Endothelial cell (in vitro differentiated cells): ENCODE measurements at regions not wholly inside any gene's neighbourhood (a gene's known extent, or its start where the extent isn't known, plus 50 kb on each side); places are given as distances from the start of the nearest gene placed in this dataset.

Experiments used
- DNase-seq: peaks from one replicate; pipeline ENCODE4 v3.0.0; 2021; ENCODE audit warnings: low spot score
- H3K27ac Mint-ChIP-seq: one replicate; pipeline ENCODE4 v1.8.0; 2021; ENCODE audit warnings: mixed read lengths, inconsistent platforms; ENCODE audit not compliant: unreplicated experiment
- H3K27me3 Mint-ChIP-seq: one replicate; pipeline ENCODE4 v1.8.0; 2021; ENCODE audit warnings: mild to moderate bottlenecking, moderate library complexity, mixed read lengths, inconsistent platforms; ENCODE audit not compliant: unreplicated experiment
- H3K36me3 Mint-ChIP-seq: one replicate; pipeline ENCODE4 v1.8.0; 2021; ENCODE audit warnings: mild to moderate bottlenecking, low read depth, mixed read lengths, inconsistent platforms; ENCODE audit not compliant: unreplicated experiment
- H3K4me1 Mint-ChIP-seq: one replicate; pipeline ENCODE4 v1.8.0; 2021; ENCODE audit warnings: mild to moderate bottlenecking, mixed read lengths, inconsistent platforms; ENCODE audit not compliant: unreplicated experiment
- H3K4me3 Mint-ChIP-seq: one replicate; pipeline ENCODE4 v1.8.0; 2021; ENCODE audit warnings: mild to moderate bottlenecking, mixed read lengths, inconsistent platforms; ENCODE audit not compliant: unreplicated experiment
- H3K9me3 Mint-ChIP-seq: one replicate; pipeline ENCODE4 v1.8.0; 2021; ENCODE audit warnings: mixed read lengths, inconsistent platforms; ENCODE audit not compliant: unreplicated experiment
- CTCF ChIP-seq: fragments of 200-600 bp; sonication (generic); IDR thresholded peaks from one replicate; pipeline ENCODE4 v1.5.0; 2021; ENCODE audit warnings: antibody characterized with exemption; ENCODE audit not compliant: unreplicated experiment

DNA sequence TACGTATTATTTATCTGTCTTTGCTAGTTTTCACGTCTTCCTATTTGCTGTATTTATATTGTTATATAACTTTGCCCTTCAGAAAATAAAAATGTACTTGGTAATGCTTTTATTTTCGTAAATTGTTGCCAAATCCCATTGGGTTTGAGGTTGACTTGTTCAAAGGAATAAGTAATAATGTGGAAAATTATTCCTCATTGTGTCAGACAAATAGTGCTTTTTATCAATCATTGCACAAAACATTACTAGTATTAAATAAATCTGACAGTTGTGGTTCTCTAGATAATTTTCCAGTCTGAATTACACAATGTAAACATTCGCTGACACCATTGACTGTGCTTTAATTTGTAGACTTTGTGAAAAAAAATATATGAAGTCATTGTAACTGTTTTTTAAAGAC, 798.3 kb upstream of the TMEFF2 start:
- Mint-ChIP-seq H3K27ac (no peak overlapping the region), H3K27me3 (no peaks in the 10 kb centered on the region), H3K9me3 (no peaks in the 10 kb centered on the region), H3K36me3 (no peaks in the 10 kb centered on the region), H3K4me3 (no peak overlapping the region), H3K4me1 (no peaks in the 10 kb centered on the region)
- no peak for DNase-seq
- no peak for TF ChIP-seq CTCF

GRCh38 chr2:192983173-192983572, 788.4 kb upstream of the TMEFF2 start:
- Mint-ChIP-seq H3K9me3 (no peaks in the 10 kb centered on the region), H3K4me1 (no peaks in the 10 kb centered on the region), H3K27me3 (no peaks in the 10 kb centered on the region), H3K4me3 (no peak overlapping the region), H3K36me3 (no peaks in the 10 kb centered on the region), H3K27ac (no peak overlapping the region)
- DNase-seq, result no peak
- TF ChIP-seq CTCF, result no peak

GRCh38 chr2:192978395-192978794, 783.7 kb upstream of the TMEFF2 start:
- H3K9me3 Mint-ChIP-seq, result no peaks in the 10 kb centered on the region
- no peaks in the 10 kb centered on the region for H3K27me3 Mint-ChIP-seq
- no peak overlapping the region for H3K4me3 Mint-ChIP-seq
- no peaks in the 10 kb centered on the region for H3K4me1 Mint-ChIP-seq
- no peak overlapping the region for H3K27ac Mint-ChIP-seq
- no peak for TF ChIP-seq CTCF
- no peaks in the 10 kb centered on the region for H3K36me3 Mint-ChIP-seq
- DNase-seq, result no peak

GRCh38 chr2:192971981-192972380, 777.2 kb upstream of the TMEFF2 start:
- Mint-ChIP-seq H3K27ac (no peak overlapping the region), H3K27me3 (no peaks in the 10 kb centered on the region), H3K4me1 (no peaks in the 10 kb centered on the region), H3K4me3 (no peak overlapping the region), H3K9me3 (no peaks in the 10 kb centered on the region), H3K36me3 (no peaks in the 10 kb centered on the region)
- TF ChIP-seq CTCF, result no peak
- DNase-seq, result no peak

DNA sequence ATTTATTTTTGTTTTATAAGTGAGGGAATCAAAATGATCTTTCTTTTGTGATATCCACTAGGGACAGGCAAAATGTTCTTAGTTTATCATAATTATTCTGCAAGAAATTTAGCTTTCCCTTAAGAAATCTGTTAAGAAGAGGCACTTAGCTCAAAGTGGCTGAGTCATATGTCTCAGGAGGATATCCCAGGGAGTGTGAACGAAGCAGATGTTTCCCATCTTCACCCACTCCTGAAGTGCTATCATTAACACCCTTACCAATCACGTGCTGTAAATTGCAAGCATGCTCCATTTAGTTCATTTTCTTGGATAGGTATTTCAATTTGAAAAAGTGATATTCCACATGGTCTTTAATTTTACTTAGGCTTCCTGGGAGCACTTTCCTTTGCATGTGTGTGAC, 774.3 kb upstream of the TMEFF2 start:
- Mint-ChIP-seq H3K4me1 (no peaks in the 10 kb centered on the region), H3K4me3 (no peak overlapping the region), H3K27ac (no peak overlapping the region), H3K9me3 (no peaks in the 10 kb centered on the region), H3K27me3 (no peaks in the 10 kb centered on the region), H3K36me3 (no peaks in the 10 kb centered on the region)
- no peak for TF ChIP-seq CTCF
- no peak for DNase-seq
